Retinal pigment epithelial cell (primary cell): ENCODE measurements at regions not wholly inside any gene's neighbourhood (a gene's known extent, or its start where the extent isn't known, plus 50 kb on each side); places are given as distances from the start of the nearest gene placed in this dataset.

Experiments
- DNase-seq: peaks from one replicate; pipeline ENCODE4 v3.0.0-alpha.2; 2010; ENCODE audit warnings: low read depth
- H3K4me3 ChIP-seq: 2 replicates; pipeline ENCODE4 v1.5.1; 2011; ENCODE audit warnings: mild to moderate bottlenecking, low read length, control low read depth, moderate library complexity
- CTCF ChIP-seq: conservative IDR thresholded peaks from 2 replicates; pipeline ENCODE4 v1.5.1; 2011; ENCODE audit warnings: low read depth, low read length, control low read depth, inconsistent platforms

- no peak overlapping the region for H3K4me3 ChIP-seq
- TF ChIP-seq CTCF: no peak
- DNase-seq: no peak
Measured at GRCh38 chr10:78146200-78146599, 112.5 kb downstream of the RPS24 start.

- H3K4me3 ChIP-seq: no peak overlapping the region
- DNase-seq: no peak
- TF ChIP-seq CTCF: no peak
Measured at GRCh38 chr10:78147202-78147601, 113.5 kb downstream of the RPS24 start.

GRCh38 chr10:78148216-78148960 is 114.7 kb downstream of the RPS24 start:
- no peak for TF ChIP-seq CTCF
- DNase-seq: no peak
- H3K4me3 ChIP-seq: no peak overlapping the region

- DNase-seq: no peak
- no peak for TF ChIP-seq CTCF
- no peak overlapping the region for H3K4me3 ChIP-seq
Measured at GRCh38 chr10:78148961-78149612, 115.4 kb downstream of the RPS24 start.

- H3K4me3 ChIP-seq: no peak overlapping the region
- TF ChIP-seq CTCF: no peak
- DNase-seq: no peak
Measured at GRCh38 chr10:78150756-78151155, 117.1 kb downstream of the RPS24 start.

- H3K4me3 ChIP-seq: no peak overlapping the region
- no peak for DNase-seq
- TF ChIP-seq CTCF: peak; percentile 1
Measured at GRCh38 chr10:78155722-78156121, 122.1 kb downstream of the RPS24 start.

GRCh38 chr10:78160591-78160990 is 126.9 kb downstream of the RPS24 start:
- H3K4me3 ChIP-seq: no peak overlapping the region
- no peak for TF ChIP-seq CTCF
- DNase-seq: no peak
